Stimulated activated CD4-positive, alpha-beta T cell treated with anti-CD3 and anti-CD28 coated beads, Interleukin-4, amount 100 ng/mL, for 48 hours (primary cell): ENCODE measurements at regions not wholly inside any gene's neighbourhood (a gene's known extent, or its start where the extent isn't known, plus 50 kb on each side); places are given as distances from the start of the nearest gene placed in this dataset.

ENCODE experiments used
- DNase-seq, 2 donors: peaks; one replicate each; pipeline ENCODE4 v3.0.0-alpha.2; 2020; ENCODE audit warnings: low read depth in 2 of 2

DNA sequence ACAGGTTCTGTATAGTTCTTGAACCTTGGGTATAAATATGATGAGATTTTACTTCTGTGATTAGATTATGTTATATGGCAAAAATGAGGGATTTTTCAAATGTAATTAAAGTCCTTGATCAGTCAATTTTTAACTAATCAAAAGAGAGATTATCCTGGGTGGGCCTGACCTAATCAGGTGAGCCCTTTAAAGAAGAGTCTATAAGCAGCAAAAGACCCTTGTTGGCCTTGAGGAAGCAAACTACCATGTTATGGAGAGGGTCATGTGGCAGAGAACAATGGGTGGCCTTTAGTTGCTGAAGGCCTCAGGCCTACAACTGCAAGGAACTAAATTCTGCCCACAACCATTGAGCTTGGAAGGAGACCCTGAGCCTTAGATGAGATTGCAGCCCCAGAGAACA lies 102.5 kb upstream of the RIPOR2 start:
- no peak for DNase-seq

DNA sequence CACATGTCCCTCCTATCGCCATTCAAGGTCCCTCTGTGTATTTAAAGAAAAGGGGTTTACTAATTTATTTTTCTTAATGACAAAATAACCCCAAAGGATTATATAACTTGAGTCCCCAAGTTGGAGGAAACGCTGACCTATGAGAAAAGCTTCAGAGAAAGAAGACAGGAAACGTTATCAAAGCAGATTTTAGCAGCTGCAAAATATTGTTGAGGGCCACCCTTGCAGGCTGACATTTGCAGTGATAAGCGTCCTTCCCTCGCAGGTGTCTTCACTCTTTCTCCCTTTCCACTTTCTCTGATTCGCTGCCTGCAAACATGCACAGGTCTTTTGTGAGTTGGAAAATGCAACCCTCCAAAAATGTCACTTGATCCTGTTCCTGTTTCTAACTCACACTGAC lies 103.2 kb upstream of the RIPOR2 start:
- DNase-seq, result no peak

DNA sequence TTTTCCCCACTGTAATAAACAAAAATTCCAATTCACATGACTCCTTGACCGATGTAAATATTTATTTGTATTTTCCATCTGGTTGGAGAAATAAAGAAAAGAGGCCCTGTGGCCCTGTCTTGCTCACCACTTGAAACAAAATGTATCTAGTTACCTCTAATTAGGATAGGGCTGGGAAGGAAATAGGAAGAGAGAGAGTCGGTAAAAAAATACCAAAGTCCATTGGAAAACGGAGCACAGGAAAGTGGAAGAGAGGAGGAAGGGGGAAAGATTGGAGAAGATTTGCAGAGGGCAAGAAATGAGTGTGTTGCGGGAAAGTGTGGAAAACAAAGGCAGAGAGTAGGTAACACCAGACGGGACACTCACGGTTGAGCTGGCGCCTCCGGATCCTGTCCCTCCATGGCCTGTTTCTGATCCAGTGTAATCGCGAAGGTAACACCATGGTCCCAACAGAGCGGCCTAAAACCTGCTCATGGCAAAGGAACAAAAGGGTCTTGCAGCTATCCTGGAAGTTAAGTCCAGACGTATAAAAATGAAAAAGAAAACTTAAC lies 105.8 kb upstream of the RIPOR2 start:
- no peak for DNase-seq

DNA sequence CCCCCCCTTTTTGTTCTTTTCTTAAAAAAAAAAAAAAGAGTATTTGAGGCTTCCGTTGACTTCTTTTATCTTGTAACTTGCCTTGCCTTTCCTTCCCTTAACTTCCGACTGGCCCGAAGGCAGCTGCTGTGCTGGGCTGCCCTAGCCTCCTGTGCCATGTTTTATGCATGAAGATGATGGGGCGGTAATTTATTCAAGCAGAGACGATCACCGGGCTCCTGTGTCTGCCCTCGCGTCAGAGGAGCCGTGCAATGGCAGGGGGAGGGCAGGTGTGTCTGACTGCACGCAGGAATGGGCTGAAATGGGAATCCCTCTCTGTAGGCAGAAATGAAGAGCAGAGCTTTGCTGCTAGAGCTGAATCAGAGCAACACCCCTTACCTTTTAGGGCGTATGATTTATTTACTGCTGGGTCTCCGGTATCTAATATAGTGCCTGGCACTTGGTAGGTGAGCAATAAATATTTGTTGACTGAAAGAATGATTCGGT lies 106.3 kb upstream of the RIPOR2 start:
- no peak for DNase-seq

DNA sequence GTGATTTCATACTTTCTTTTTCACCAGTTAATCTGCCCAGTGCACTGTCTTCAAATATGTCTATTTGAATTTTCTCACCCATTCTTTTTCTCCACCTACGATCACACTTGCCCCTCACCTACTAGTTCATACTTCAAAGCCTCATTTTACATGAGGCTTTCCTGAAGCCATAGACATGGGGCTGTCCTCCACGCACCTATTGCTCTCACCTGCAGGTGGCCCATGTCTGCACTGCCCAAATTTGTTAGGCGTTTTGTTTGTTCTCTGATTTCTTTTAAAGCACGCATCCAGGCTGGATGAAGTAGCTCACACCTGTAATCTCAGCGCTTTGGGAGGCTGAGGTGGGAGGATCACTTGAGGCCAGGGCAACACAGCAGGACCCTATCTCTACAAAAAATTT lies 106.8 kb upstream of the RIPOR2 start:
- DNase-seq, result no peak

DNA sequence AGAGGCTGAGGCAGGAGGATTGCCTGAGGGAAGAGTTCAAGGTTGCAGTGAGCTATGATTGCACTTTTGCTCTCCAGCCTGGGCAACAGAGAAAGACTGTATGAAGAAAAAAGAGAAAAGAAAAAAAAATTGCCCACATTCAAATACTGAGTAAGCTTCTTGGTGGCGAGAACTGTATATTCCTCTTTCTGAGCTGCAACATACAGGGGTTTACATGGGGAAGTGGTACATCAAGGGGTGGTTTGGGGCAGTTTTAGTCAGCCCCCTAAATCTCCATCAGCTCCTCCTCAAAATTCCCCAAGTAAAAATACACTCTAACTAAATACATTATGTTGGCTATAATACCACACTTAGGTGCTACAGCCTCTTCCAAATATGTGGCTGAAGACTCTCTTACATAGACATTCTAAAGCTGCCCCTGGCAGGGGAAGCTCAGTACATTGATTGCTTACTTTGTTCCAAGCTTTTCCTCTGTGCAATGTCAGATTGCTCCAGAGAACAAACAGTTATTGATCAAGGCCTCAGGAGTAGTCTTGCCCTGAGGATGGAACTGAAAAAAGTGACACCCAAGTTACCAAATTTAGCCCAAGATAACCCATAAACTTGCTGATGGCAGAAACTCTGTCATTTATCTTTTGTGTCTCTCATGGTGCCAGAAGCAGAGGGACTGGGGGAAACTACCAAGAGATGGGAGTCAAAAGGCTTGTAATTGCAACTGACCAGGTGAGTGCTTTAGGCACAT lies 107.4 kb upstream of the RIPOR2 start:
- no peak for DNase-seq

DNA sequence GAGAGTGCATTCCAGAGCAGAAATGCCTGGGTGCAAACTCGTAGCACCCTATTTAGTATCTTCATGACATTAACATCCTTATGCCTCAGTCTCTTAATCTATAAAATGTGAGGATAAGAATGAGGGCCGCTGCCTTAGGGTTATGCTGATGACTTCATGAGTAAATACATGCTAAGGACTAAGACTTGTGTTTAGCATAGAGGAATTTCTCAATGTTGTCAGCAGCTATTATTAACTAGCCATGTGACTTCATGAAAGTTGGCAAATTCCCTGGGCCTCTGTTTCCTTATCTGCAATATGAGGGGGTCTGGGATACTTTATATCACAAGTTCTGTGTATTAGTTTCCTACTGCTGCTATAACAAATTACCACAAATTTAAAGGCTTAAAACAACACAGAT lies 108.1 kb upstream of the RIPOR2 start:
- DNase-seq, result no peak

DNA sequence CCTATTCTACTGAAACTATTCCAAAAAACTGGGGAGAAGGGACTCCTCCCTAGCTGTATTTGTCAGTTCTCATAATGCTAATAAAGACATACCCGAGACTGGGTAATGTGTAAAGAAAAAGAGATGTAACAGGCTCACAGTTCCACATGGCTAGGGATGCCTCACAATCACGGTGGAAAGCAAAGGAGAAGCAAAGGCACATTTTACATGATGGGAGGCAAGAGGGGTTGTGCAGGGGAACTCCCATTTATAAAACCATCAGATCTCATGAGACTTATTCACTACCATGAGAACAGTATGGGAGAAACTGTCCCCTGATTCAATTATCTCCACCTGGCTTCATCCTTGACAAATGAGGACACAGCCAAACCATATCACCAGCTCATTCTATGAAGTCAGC lies 111.2 kb upstream of the RIPOR2 start:
- no peak for DNase-seq

DNA sequence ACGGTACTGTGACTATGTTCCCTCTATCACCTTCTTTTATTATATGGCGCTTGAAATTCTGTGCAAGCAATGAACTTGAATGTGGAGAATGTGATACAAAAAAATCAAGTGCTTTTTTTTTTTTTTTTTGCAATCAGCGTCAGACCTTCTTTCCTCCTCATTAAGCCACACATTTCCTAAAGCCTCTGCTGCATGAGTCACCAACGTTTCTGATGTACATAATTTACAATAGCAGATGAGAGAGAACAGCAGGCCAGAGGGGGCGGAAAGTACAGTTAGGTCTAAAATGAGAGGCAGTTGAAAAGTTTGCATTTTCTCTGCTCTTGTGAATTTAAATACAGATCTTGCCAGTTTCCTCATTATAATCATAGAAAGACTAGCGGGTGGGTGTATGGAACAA lies 114.6 kb upstream of the RIPOR2 start:
- peak in 1 of 2 donors; percentile 41 for DNase-seq

DNA sequence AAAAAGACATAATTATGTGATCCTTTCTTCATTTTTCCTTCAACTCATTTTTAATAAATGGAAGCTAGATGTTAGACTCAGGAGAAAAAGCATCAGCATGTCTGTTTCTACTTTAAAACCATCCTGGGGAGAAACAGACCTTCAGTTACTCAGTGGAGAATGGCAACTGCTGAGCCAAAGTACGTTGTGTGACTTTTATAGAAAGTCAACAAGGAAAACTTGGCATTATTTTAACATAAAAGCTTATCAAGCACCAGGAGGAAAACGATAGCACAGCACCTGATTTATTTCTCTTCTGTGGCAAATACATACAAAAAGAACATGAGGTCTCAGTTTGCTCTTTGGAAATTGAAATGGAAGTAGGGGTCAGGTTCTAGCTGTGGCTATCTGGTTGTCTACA lies 115.3 kb upstream of the RIPOR2 start:
- DNase-seq, result no peak

DNA sequence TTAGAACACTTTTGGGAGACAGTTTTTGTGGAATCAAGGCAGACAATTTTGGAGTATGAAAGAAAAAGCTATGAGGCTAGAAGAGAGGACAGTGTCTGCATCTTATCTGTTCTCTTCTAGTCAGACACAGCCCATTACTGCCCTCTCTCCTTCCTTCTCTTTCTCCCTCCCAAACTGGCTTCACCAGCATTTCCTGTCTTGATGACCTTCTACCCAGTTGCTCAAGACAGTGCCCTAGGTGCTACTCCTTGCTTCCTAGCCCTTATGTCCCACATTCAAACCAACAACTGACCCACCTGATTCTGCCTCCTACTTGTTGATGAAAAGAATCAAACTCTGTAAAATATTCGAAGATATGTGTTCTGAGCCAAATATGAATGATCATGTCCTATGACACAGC lies 116.4 kb upstream of the RIPOR2 start:
- DNase-seq, result no peak

DNA sequence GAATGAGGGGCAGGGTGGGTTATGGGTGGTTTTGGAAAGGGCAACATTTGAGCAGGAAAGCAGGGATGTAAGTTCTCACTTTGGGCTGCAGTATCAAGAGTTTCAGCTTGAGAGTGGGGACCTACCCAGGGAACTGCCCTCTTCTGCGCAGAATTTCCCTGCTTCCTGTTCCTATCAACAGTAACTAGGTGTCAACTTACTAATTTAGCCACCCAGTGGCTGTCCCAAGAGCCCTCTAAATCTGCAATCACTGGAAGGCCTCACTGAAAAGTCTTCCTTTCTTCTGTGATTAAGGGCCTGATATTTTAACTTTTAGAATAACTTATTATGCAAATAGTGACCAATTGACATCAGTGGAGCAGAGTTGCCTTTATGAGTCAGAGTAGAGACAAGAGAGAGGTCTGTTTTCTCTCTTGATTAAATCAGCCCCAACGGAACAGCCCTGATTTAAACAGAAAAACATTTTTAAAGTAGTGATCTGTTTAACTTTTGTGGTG lies 118.2 kb upstream of the RIPOR2 start:
- no peak for DNase-seq

DNA sequence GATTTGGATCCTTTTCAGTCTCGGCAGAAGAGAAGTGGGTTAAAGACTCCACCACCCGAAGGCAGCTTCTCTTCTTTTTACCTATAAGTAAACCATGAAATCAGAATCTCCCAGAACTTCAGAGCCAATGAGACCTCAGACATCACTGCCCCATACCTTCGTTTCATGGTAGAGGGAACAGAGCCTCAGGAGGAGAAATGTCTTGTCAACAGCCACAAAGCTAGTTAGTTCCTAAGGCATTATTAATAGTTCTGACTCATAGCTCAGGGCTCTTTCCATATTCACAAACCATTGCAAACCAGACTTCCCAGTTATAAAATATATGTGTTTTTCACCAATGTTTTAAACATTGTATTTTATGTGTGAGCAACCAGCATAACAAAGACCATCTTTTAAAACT lies 118.7 kb upstream of the RIPOR2 start:
- DNase-seq, result no peak

DNA sequence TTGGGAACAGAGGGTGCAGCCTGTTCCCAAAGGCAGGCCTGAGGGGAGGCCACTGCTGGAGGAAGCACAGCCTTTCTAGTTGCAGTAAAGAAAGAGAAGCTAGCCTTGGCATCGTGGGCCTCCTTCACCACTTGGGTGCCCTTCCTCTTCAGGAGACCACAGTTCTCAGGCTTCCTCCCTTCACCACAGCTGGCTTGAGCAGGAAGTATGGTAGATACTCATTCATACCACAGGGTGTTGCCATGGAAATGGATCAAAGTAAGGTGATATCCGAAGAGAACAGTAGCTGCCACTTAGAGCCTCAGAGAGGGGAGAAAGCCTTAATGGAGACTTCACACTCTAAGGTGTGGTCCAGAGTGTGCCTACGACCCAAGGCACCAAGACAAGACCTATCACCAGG lies 120.4 kb upstream of the RIPOR2 start:
- no peak for DNase-seq

DNA sequence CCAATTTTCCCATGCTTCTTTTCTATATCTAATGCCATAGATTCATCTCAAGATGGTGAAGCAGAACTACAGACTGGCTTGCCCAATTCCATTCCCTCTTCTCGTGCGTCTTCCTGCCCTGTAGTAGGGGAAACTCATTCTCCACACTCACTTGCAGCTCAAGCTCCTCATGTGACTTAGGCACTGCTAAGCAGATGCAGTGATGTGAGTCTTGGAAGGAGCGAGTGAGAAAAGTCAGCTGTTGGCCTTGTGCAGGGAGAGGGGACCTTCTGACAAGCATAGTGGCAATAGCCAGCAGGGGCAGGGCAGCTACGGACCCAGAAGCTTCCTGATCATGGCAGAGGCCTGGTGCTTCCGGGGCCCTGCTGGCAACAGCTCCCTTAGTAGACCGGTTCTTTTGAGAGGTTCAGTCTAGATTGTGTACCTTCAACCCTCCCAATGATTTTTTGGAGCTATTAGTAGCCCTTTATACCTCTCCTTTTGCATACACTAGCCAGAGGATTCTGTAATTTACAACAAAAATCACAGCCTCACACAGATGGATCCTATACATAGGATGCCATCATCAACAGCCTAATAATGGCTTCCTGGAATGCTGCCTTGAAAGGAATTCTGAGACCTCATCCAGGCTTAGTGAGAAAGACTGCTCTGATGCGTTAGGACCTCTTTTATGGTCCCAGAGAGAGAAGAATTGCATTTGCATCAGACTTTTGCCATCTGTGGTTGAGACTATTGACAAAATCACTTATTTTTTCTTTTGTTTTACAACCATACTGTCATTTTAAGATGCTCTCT lies 121.5 kb upstream of the RIPOR2 start:
- DNase-seq, result no peak

DNA sequence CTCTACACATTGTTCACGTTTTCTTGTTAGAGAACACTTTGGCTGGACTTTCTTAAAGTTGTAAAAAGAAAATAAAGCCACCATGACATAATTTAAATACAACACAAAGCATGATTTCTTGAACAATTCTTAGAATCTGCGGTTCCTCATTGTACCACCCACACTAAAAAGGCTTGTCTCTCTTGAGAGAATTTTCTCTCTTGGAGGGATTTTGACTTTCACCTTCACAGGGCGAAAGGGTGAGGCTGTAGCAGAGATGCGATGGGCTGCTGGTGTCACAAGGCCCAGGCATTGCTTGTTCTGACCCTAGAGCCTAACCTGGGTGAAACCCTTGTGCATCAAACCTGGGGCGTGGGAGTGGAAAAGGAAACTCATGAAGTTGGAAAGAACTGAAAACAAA lies 122.7 kb upstream of the RIPOR2 start:
- no peak for DNase-seq

DNA sequence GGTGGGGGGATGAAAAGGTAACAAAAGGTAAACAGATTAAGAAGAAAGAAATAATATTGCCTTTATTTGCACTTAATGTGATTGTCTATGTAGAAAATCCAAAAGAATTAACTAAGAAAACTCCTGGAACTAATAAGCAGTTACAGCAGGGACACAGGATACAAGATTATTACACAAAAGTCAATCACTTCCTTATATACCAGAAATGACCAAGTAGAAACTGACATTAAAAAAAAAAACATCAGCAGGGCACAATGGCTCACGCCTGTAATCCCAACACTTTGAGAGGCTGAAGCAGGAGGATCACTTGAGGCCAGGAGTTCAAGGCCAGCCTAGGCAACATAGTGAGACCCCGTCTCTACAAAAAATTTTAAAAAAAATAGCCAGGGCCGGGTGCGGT lies 123.2 kb upstream of the RIPOR2 start:
- no peak for DNase-seq

DNA sequence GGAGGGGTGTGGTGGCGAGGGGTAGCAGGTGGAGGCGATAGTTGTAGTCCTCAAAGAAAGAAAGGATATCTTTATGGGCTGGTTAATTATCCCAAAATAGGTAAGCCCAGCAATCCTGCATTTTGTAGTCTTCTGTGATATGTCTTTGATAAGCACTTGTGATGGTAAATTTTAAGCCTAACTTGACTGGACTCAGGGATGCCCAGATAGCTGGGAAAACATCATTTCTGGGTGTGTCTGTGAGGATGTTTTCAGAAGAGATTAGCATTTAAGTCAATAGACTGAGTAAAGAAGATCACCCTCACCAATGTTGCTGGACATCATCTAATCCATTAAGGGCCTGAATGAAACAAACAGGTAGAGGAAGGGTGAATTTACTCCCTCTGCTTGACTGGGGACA lies 124.8 kb upstream of the RIPOR2 start:
- no peak for DNase-seq

DNA sequence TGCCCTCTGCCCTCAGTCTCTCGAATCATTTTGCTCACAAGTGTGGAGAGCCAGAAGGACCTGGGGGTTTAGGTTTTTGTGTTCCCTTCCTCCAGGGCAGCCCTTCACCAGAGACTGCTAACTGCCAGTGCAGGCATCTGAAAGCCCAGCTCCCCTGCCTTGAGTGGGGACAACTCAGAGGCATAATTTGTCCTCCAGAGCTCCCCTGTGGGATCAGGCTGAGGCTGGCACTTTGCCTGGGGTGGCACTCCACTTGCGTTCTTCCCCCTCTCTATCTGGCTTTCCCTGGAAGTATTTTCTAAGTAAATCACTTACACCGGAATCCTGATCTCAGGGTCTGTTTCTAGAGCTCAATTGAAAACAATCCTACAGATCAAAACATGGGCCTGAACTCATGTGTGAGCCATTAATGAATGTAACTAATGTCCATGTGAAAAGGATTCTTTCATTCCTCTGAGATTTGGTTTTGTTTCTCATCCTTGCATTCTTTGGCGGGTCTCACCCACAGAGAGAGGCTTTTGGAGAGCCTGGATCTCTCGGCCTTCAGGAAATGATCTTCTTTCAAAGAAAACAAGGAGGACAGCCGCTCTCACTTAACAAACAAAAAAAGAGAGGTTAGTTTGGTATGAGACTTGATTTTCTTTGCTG lies 125.7 kb upstream of the RIPOR2 start:
- DNase-seq, result no peak

DNA sequence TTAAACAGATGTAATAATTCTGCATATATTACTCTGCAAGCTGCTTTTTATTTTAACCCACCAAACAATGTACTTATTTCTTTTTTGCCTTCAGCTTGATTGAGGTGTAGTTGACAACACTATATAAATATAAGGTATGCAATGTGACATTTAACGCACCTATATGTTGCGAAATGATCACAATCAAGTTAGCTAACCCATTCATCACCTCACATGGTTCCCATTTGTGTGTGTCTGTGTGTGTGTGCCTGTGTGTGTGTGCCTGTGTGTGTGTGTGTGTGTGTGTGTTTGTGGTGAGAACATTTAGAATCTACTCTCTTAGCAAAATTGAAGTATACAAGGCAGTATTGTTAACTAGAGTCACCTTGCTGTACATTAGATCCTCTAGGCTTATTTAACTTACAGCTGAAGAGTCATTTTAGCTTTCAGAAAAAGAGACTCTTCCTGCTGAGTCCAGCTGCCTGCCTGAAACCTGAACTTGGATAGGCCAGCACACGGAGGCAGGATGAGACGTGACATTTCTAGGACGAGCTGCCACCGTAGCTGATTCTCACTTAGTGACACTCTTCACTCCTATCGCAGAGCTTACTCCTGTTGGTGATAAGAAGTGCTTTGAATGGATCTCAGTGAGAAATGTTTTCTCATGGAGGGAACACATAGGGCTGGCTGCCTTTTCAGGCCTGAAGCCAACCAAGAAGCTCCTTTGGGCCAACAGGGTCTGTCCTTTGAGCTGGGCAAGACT lies 126.5 kb upstream of the RIPOR2 start:
- DNase-seq, result no peak

DNA sequence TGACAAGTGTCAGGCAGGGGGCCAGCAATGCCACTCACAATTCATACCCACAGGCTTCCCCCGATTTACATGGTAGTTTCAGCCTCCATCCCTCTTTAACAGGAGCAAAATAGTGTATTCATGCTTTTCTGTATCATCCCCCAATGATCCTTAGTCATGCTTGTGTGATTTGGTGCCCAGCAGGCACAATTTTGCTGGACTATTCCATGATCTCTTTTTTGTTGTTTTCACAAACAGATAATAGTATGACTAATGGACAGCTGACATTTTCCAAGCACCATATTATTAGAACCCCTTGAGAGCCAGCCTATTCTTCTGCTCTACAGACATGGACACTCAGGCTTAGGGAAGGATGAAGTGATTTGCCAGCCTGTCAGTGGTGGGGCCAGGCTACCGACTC lies 128.2 kb upstream of the RIPOR2 start:
- no peak for DNase-seq

DNA sequence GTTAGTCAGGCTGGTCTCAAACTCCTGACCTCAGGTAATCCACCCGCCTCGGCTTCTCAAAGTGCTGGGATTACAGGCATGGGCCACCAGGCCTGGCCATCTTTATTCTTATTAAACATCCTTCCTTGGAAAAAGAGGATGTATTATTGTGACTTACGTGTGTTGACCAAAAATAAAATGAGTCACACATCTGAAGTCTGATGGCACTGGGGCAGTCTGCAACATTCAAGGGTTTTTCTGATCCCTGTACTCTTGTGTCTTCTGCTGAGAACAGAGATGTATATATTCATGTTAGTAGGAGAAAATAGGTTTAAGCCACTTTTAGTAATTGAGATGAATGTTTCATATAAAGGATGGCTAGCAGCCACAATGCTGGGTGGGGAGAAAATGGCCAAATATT lies 129.9 kb upstream of the RIPOR2 start:
- no peak for DNase-seq
